ENCODE measurements at regions not wholly inside any gene's neighbourhood (a gene's known extent, or its start where the extent isn't known, plus 50 kb on each side); places are given as distances from the start of the nearest gene placed in this dataset.
"Not testable (repeated sequence)": the region's sequence is repeated elsewhere in the genome, so short reads cannot be mapped to it uniquely, and the experiment has no call there.

- DNase-seq (ENCODE audit: low read depth); in situ Hi-C loops (cut with HindIII; ENCODE audit: low pct_unique_long_range_greater_than_20kb, low sequenced_read_pairs): not testable (repeated sequence)
Observed at GRCh38 chr22:10731246-10731974, 4796.6 kb upstream of the OR11H1 start.

GRCh38 chr22:10735075-10735474, 4792.9 kb upstream of the OR11H1 start:
- DNase-seq (ENCODE audit: low read depth); in situ Hi-C loops (cut with HindIII; ENCODE audit: low pct_unique_long_range_greater_than_20kb, low sequenced_read_pairs): not testable (repeated sequence)

- DNase-seq (ENCODE audit: low read depth); in situ Hi-C loops (cut with HindIII; ENCODE audit: low pct_unique_long_range_greater_than_20kb, low sequenced_read_pairs): not testable (repeated sequence)
Observed at GRCh38 chr22:10736879-10737278, 4791.1 kb upstream of the OR11H1 start.

GRCh38 chr22:10737931-10738330, 4790.1 kb upstream of the OR11H1 start:
- in situ Hi-C loops (cut with HindIII; ENCODE audit: low pct_unique_long_range_greater_than_20kb, low sequenced_read_pairs); DNase-seq (ENCODE audit: low read depth): not testable (repeated sequence)

GRCh38 chr22:10741210-10741609, 4786.8 kb upstream of the OR11H1 start:
- DNase-seq (ENCODE audit: low read depth): no peak
- in situ Hi-C loops (cut with HindIII; ENCODE audit: low pct_unique_long_range_greater_than_20kb, low sequenced_read_pairs): no loop called here

GRCh38 chr22:10741776-10742630, 4786.0 kb upstream of the OR11H1 start:
- DNase-seq (ENCODE audit: low read depth); in situ Hi-C loops (cut with HindIII; ENCODE audit: low pct_unique_long_range_greater_than_20kb, low sequenced_read_pairs): not testable (repeated sequence)

GRCh38 chr22:10746382-10746781, 4781.6 kb upstream of the OR11H1 start:
- in situ Hi-C loops (cut with HindIII; ENCODE audit: low pct_unique_long_range_greater_than_20kb, low sequenced_read_pairs); DNase-seq (ENCODE audit: low read depth): not testable (repeated sequence)

GRCh38 chr22:10747227-10747626, 4780.8 kb upstream of the OR11H1 start:
- DNase-seq (ENCODE audit: low read depth); in situ Hi-C loops (cut with HindIII; ENCODE audit: low pct_unique_long_range_greater_than_20kb, low sequenced_read_pairs): not testable (repeated sequence)

- in situ Hi-C loops (cut with HindIII; ENCODE audit: low pct_unique_long_range_greater_than_20kb, low sequenced_read_pairs): not testable (repeated sequence)
- DNase-seq (ENCODE audit: low read depth): peak; percentile 33
Observed at GRCh38 chr22:10748751-10749150, 4779.2 kb upstream of the OR11H1 start.

- in situ Hi-C loops (cut with HindIII; ENCODE audit: low pct_unique_long_range_greater_than_20kb, low sequenced_read_pairs); DNase-seq (ENCODE audit: low read depth): not testable (repeated sequence)
Observed at GRCh38 chr22:10749423-10749822, 4778.6 kb upstream of the OR11H1 start.

GRCh38 chr22:10753566-10753965, 4774.4 kb upstream of the OR11H1 start:
- not testable (repeated sequence) for DNase-seq (ENCODE audit: low read depth)

GRCh38 chr22:10755350-10755749, 4772.6 kb upstream of the OR11H1 start:
- DNase-seq (ENCODE audit: low read depth); in situ Hi-C loops (cut with HindIII; ENCODE audit: low pct_unique_long_range_greater_than_20kb, low sequenced_read_pairs): not testable (repeated sequence)

More at GRCh38 chr22:10753566-10753965, 4774.4 kb upstream of the OR11H1 start:
- in situ Hi-C loops (cut with HindIII; ENCODE audit: low pct_unique_long_range_greater_than_20kb, low sequenced_read_pairs): not testable (repeated sequence)

GRCh38 chr22:10760418-10760817, 4767.6 kb upstream of the OR11H1 start:
- in situ Hi-C loops (cut with HindIII; ENCODE audit: low pct_unique_long_range_greater_than_20kb, low sequenced_read_pairs); DNase-seq (ENCODE audit: low read depth): not testable (repeated sequence)

GRCh38 chr22:10766320-10766719, 4761.7 kb upstream of the OR11H1 start:
- in situ Hi-C loops (cut with HindIII; ENCODE audit: low pct_unique_long_range_greater_than_20kb, low sequenced_read_pairs); DNase-seq (ENCODE audit: low read depth): not testable (repeated sequence)

GRCh38 chr22:10768875-10769274, 4759.1 kb upstream of the OR11H1 start:
- in situ Hi-C loops (cut with HindIII; ENCODE audit: low pct_unique_long_range_greater_than_20kb, low sequenced_read_pairs); DNase-seq (ENCODE audit: low read depth): not testable (repeated sequence)

- in situ Hi-C loops (cut with HindIII; ENCODE audit: low pct_unique_long_range_greater_than_20kb, low sequenced_read_pairs); DNase-seq (ENCODE audit: low read depth): not testable (repeated sequence)
Observed at GRCh38 chr22:10771744-10772143, 4756.2 kb upstream of the OR11H1 start.

- in situ Hi-C loops (cut with HindIII; ENCODE audit: low pct_unique_long_range_greater_than_20kb, low sequenced_read_pairs); DNase-seq (ENCODE audit: low read depth): not testable (repeated sequence)
Observed at GRCh38 chr22:10773341-10773740, 4754.7 kb upstream of the OR11H1 start.

- in situ Hi-C loops (cut with HindIII; ENCODE audit: low pct_unique_long_range_greater_than_20kb, low sequenced_read_pairs); DNase-seq (ENCODE audit: low read depth): not testable (repeated sequence)
Observed at GRCh38 chr22:10775601-10776357, 4752.2 kb upstream of the OR11H1 start.
